Fibroblast of lung (primary cell): ENCODE measurements at regions not wholly inside any gene's neighbourhood (a gene's known extent, or its start where the extent isn't known, plus 50 kb on each side); places are given as distances from the start of the nearest gene placed in this dataset.

ENCODE experiments used
- DNase-seq, 2 donors: peaks; one replicate each; pipeline versions ENCODE4 v3.0.0 to v3.0.0-alpha.2; 2010; ENCODE audit warnings: low read depth in 2 of 2
- H2AFZ ChIP-seq: 2 replicates; pipeline ENCODE4 v1.5.1; 2012; ENCODE audit warnings: low read length, control low read depth, inconsistent platforms
- H3K27ac ChIP-seq: 2 replicates; pipeline ENCODE4 v1.5.1; 2011; ENCODE audit warnings: low read length, control low read depth; ENCODE audit not compliant: insufficient read depth
- H3K27me3 ChIP-seq: 2 replicates; pipeline ENCODE4 v1.5.1; 2011; ENCODE audit warnings: mild to moderate bottlenecking, low read length; ENCODE audit not compliant: control insufficient read depth, insufficient read depth
- H3K36me3 ChIP-seq: 2 replicates; pipeline ENCODE4 v1.5.1; 2011; ENCODE audit warnings: low read length; ENCODE audit not compliant: control insufficient read depth, insufficient read depth
- H3K4me1 ChIP-seq: 2 replicates; pipeline ENCODE4 v1.5.1; 2011; ENCODE audit warnings: low read length; ENCODE audit not compliant: control insufficient read depth, insufficient read depth; ENCODE audit errors: extremely low read depth
- H3K4me2 ChIP-seq: 2 replicates; pipeline ENCODE4 v1.5.1; 2011; ENCODE audit warnings: low read length, control low read depth; ENCODE audit not compliant: insufficient read depth; ENCODE audit errors: extremely low read depth
- H3K4me3 ChIP-seq, 4 experiments: fragments of 200-600 bp in 1 of 4; sonication (generic) in 1 of 4; replicated peaks in 1 of 4; 2 replicates each; pipeline ENCODE4 v1.5.1; 2011 to 2016; ENCODE audit warnings: low read length in 4 of 4, low read depth in 3 of 4, mild to moderate bottlenecking in 3 of 4, control low read depth in 2 of 4, inconsistent platforms in 1 of 4, mixed read lengths in 1 of 4; ENCODE audit not compliant: insufficient read depth in 1 of 4; ENCODE audit errors: control extremely low read depth in 1 of 4
- H3K79me2 ChIP-seq: 2 replicates; pipeline ENCODE4 v1.5.1; 2012; ENCODE audit warnings: mild to moderate bottlenecking, low read length, inconsistent platforms; ENCODE audit not compliant: control insufficient read depth, insufficient read depth
- H3K9ac ChIP-seq: 2 replicates; pipeline ENCODE4 v1.5.1; 2011; ENCODE audit warnings: mild to moderate bottlenecking, low read length, control low read depth; ENCODE audit not compliant: insufficient read depth
- H3K9me3 ChIP-seq: 2 replicates; pipeline ENCODE4 v1.5.1; 2012; ENCODE audit warnings: low read depth, low read length; ENCODE audit not compliant: control insufficient read depth, insufficient read depth
- H4K20me1 ChIP-seq: 2 replicates; pipeline ENCODE4 v1.5.1; 2011; ENCODE audit warnings: low read length; ENCODE audit not compliant: control insufficient read depth, insufficient read depth; ENCODE audit errors: extremely low read depth
- CTCF ChIP-seq, 2 donors: IDR thresholded peaks in 1 of 2; conservative IDR thresholded peaks in 1 of 2; 1 replicate in 1 of 2; 2 replicates in 1 of 2; pipeline ENCODE4 v1.5.1; 2011 to 2012; ENCODE audit warnings: low read length in 2 of 2, control low read depth in 1 of 2, inconsistent platforms in 1 of 2, low read depth in 1 of 2, mild to moderate bottlenecking in 1 of 2
- EZH2 ChIP-seq: IDR thresholded peaks from 2 replicates; pipeline ENCODE4 v1.5.1; 2012; ENCODE audit warnings: low read length, control low read depth, mild to moderate bottlenecking; ENCODE audit errors: missing control alignments

DNA sequence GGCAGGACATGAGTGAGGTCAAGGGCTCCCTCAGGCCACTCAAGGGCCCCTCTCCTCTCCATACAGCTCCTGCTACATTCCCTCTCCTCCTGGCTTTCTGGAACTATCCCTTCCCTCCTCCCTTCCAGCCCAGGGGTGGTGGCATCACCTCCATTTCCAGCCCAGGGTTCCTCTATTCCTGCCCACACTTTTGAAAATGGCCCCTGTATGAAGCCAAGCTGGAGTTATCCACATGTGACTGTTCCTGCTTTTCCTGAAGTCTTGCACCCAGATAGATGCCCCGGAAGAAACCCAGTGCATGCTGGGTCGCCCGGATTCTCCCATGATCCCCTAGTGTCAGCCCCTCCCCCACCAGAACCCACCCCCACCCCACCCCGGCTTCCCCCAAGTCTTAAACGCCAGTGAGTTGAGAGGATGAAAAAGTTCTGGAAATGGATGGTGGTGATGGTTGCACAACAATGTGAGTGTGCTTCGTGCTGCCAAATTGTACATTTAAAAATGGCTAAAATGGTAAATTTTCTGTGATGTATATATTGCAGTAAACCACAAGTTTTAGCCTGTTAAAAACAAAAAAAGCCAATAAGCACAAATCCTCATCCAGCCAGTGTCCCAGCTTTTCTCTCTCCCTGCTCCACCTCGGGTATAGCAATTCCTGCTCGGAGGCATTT, 136.9 kb downstream of the SCARB1 start:
- Histone ChIP-seq H3K27me3 (no peaks in the 10 kb centered on the region), H3K79me2 (no peaks in the 10 kb centered on the region), H3K4me3 (no peak overlapping the region), H3K27ac (no peak overlapping the region), H4K20me1 (no peaks in the 10 kb centered on the region), H3K4me2 (no peak overlapping the region), H3K9me3 (no peaks in the 10 kb centered on the region), H2AFZ (no peak overlapping the region), H3K9ac (no peak overlapping the region), H3K4me1 (peaks cover 2% of the 10 kb centered on the region), H3K36me3 (no peaks in the 10 kb centered on the region)
- DNase-seq = peak in 1 of 2 donors; percentile 54
- TF ChIP-seq EZH2 (no peak), CTCF (conservative IDR thresholded peaks at IDR 0.05 in 1 of 2, IDR thresholded peaks at IDR 0.05 in 1 of 2; ENCODE audit: low read depth in 1 of 2, low read length in 2 of 2) (no peak)

DNA sequence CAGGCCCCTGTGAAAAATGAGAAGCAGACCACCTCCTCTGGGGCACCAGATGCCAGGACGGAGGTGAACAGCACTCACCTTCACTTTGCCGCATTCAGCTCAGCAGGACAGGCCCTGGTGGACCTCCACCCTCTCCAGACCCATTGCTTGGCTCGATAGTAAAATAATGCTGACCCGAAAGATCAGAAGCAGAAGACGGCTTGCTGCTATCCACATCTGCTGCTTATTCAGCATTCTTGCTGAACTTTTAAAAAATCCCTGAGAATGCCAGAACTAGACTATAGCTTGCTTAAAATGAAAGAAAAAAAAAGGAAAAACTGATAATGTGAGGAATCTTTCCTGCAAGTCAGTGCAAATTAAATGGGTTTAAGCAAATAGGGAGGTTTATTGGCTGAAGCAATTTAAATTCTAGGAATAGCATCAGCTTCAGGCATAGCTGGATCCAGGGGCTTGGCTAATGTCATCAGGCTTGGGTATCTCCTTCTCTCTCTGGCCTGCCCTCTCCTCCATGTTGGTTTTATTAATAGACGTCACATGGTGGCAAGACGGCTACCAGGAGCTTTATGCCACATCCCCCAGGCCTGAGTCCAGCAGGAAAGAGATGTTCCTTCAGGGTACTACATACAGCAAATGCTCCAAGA, 137.9 kb downstream of the SCARB1 start:
- Histone ChIP-seq H3K9ac (no peak overlapping the region), H3K27me3 (no peaks in the 10 kb centered on the region), H3K4me1 (peaks cover 2% of the 10 kb centered on the region), H3K4me2 (no peak overlapping the region), H3K9me3 (no peaks in the 10 kb centered on the region), H3K4me3 (no peak overlapping the region), H3K79me2 (no peaks in the 10 kb centered on the region), H2AFZ (no peak overlapping the region), H3K36me3 (no peaks in the 10 kb centered on the region), H3K27ac (no peak overlapping the region), H4K20me1 (no peaks in the 10 kb centered on the region)
- no peak for DNase-seq
- no peak for TF ChIP-seq CTCF (conservative IDR thresholded peaks at IDR 0.05 in 1 of 2, IDR thresholded peaks at IDR 0.05 in 1 of 2; ENCODE audit: low read depth in 1 of 2, low read length in 2 of 2)
- no peak for TF ChIP-seq EZH2

GRCh38 chr12:124725099-124725498, 138.6 kb downstream of the SCARB1 start:
- Histone ChIP-seq H3K79me2 (no peaks in the 10 kb centered on the region), H3K27me3 (no peaks in the 10 kb centered on the region), H3K4me1 (no peaks in the 10 kb centered on the region), H3K27ac (no peak overlapping the region), H4K20me1 (no peaks in the 10 kb centered on the region), H3K9ac (no peak overlapping the region), H3K4me3 (no peak overlapping the region), H3K4me2 (no peak overlapping the region), H2AFZ (no peak overlapping the region), H3K9me3 (no peaks in the 10 kb centered on the region), H3K36me3 (no peaks in the 10 kb centered on the region)
- TF ChIP-seq EZH2 (no peak), CTCF (conservative IDR thresholded peaks at IDR 0.05 in 1 of 2, IDR thresholded peaks at IDR 0.05 in 1 of 2; ENCODE audit: low read depth in 1 of 2, low read length in 2 of 2) (no peak)
- no peak for DNase-seq
